ELF-1 (cell line): ENCODE measurements at regions not wholly inside any gene's neighbourhood (a gene's known extent, or its start where the extent isn't known, plus 50 kb on each side); places are given as distances from the start of the nearest gene placed in this dataset.
"Not testable (repeated sequence)": the region's sequence is repeated elsewhere in the genome, so short reads cannot be mapped to it uniquely, and the experiment has no call there.

Experiments used
- DNase-seq: peaks from one replicate; pipeline ENCODE4 v3.0.0-alpha.2; 2016; ENCODE audit warnings: low read depth, low spot score

DNA sequence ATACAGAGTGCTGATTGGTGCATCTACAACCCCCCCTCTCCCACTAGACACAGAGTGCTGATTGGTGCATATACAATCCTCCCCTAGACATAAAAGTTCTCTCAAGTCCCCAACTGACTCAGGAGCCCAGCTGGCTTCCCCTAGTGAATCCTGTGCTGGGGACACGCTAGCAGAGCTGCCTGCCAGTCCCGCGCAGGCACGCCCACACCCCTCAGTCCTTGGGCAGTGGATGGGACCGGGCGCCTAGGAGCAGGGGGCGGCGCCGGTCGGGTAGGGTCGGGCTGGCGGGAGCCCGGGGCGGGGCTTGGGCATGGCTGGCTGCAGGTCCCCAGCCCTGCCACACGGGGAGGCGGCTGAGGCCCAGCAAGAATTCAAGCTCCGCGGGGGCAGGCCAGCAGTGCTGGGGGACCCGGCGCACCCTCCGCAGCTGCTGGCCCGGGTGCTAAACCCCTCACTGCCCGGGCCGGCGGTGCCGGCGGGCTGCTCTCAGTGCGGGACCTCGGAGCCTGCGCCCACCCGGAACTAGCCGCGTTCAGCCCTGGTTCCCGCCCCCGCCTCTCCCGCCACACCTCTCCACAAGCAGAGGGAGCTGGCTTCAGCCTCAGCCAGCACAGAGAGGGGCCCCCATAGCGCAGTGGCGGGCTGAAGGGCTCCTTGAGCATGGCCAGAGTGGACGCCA is 64.3 kb upstream of the DDHD1 start:
- DNase-seq, result peak; percentile 95

GRCh38 chr14:53216955-53217315 is 63.8 kb upstream of the DDHD1 start:
- not testable (repeated sequence) for DNase-seq

DNA sequence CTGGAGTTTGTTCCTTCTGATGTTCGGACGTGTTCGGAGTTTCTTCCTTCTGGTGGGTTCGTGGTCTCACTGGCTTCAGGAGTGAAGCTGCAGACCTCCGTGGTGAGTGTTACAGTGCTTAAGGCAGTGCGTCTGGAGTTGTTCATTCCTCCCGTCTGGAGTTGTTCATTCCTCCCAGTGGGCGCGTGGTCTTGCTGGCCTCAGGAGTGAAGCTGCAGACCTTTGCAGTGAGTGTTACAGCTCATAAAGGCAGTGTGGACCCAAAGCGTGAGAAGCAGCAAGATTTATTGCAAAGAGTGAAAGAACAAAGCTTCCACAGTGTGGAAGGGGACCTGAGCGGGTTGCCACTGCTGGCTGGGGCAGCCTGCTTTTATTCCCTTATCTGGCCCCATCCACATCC is 63.4 kb upstream of the DDHD1 start:
- DNase-seq, result not testable (repeated sequence)

DNA sequence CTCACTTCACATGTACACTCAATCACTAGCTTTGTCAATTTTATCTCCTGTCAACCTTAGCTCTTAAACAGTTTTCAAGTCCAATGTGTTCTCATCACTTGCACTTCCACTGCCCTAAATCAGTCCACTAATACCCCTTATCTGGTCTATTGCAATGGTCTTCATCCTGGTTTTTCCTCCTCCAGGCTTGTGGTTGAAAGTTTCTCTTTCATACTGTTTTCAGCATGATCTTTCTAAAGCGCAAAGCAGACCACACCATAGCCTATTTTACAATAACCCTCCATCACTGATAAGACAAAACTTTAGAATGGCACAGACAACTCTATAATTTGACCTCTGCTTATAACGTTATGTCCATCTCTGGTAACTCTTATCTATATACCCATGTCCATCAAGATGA is 62.0 kb upstream of the DDHD1 start:
- no peak for DNase-seq

DNA sequence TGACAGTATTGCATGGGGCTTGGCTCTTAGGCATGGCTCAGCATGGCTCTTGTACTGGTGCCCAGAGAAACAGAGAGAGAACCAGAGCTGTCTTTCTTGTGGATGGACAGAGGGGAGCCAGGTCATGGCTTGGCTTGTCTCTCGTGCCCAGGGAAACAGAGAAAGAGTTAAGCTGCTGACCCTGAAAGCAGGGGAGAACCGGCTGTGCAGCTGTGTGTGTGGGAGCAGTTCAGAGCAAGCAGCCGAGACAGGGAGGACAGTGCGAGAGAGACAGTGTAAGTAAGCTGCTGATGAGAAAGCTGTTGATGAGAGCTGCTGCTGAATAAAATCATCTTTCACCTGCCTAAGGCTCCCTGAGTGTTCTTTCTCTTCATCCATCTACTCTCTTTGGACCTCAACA is 61.3 kb upstream of the DDHD1 start:
- no peak for DNase-seq

- no peak for DNase-seq
Observed at GRCh38 chr14:53213761-53214160, 60.6 kb upstream of the DDHD1 start.

GRCh38 chr14:53209370-53209769 is 56.2 kb upstream of the DDHD1 start:
- DNase-seq, result no peak
